ENCODE measurements at regions not wholly inside any gene's neighbourhood (a gene's known extent, or its start where the extent isn't known, plus 50 kb on each side); places are given as distances from the start of the nearest gene placed in this dataset.

DNA sequence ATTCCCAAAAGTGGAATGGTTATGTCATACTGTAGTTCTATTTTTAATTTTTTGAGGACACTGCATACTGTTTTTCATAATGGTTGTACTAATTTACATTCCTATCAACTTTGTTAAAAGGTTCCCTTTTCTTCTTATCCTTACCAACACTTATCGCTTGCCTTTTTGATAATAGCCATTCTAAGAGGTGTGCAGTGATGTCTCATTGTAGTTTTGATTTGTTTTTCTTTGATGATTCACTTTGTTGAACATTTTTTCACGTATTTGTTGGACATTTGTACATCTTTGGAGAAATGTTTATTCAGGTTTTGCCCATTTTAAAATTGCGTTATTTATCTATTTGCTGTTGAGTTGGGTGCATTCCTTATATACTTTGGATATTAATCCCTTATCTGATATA lies 188.8 kb upstream of the SPRY2 start:
- TF ChIP-seq EP300 (IDR thresholded peaks at IDR 0.05; ENCODE audit: borderline replicate concordance in 1 of 2, control insufficient read depth in 1 of 2, low read depth in 2 of 2, low read length in 2 of 2), result no peak
- TF ChIP-seq, protein P1, sequence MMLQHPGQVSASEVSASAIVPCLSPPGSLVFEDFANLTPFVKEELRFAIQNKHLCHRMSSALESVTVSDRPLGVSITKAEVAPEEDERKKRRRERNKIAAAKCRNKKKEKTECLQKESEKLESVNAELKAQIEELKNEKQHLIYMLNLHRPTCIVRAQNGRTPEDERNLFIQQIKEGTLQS (IDR thresholded peaks at IDR 0.05; ENCODE audit: borderline replicate concordance, extremely low read depth, low read depth, low read length), result no peak
- TF ChIP-seq, protein P2, sequence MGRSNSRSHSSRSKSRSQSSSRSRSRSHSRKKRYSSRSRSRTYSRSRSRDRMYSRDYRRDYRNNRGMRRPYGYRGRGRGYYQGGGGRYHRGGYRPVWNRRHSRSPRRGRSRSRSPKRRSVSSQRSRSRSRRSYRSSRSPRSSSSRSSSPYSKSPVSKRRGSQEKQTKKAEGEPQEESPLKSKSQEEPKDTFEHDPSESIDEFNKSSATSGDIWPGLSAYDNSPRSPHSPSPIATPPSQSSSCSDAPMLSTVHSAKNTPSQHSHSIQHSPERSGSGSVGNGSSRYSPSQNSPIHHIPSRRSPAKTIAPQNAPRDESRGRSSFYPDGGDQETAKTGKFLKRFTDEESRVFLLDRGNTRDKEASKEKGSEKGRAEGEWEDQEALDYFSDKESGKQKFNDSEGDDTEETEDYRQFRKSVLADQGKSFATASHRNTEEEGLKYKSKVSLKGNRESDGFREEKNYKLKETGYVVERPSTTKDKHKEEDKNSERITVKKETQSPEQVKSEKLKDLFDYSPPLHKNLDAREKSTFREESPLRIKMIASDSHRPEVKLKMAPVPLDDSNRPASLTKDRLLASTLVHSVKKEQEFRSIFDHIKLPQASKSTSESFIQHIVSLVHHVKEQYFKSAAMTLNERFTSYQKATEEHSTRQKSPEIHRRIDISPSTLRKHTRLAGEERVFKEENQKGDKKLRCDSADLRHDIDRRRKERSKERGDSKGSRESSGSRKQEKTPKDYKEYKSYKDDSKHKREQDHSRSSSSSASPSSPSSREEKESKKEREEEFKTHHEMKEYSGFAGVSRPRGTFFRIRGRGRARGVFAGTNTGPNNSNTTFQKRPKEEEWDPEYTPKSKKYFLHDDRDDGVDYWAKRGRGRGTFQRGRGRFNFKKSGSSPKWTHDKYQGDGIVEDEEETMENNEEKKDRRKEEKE (IDR thresholded peaks at IDR 0.05), result no peak
- TF ChIP-seq NBN (IDR thresholded peaks at IDR 0.05), result no peak
- TF ChIP-seq, protein P3, sequence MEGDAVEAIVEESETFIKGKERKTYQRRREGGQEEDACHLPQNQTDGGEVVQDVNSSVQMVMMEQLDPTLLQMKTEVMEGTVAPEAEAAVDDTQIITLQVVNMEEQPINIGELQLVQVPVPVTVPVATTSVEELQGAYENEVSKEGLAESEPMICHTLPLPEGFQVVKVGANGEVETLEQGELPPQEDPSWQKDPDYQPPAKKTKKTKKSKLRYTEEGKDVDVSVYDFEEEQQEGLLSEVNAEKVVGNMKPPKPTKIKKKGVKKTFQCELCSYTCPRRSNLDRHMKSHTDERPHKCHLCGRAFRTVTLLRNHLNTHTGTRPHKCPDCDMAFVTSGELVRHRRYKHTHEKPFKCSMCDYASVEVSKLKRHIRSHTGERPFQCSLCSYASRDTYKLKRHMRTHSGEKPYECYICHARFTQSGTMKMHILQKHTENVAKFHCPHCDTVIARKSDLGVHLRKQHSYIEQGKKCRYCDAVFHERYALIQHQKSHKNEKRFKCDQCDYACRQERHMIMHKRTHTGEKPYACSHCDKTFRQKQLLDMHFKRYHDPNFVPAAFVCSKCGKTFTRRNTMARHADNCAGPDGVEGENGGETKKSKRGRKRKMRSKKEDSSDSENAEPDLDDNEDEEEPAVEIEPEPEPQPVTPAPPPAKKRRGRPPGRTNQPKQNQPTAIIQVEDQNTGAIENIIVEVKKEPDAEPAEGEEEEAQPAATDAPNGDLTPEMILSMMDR (IDR thresholded peaks at IDR 0.05 in 2 of 3, conservative IDR thresholded peaks at IDR 0.05 in 1 of 3; ENCODE audit: control insufficient read depth in 2 of 3, extremely low read depth in 1 of 3, insufficient read depth in 1 of 3, low read depth in 3 of 3, low read length in 3 of 3), result no peak
- no peak for TF ChIP-seq PAX8 (IDR thresholded peaks at IDR 0.05)
- no peak for TF ChIP-seq HDAC6 (IDR thresholded peaks at IDR 0.05; ENCODE audit: unreplicated experiment)
- TF ChIP-seq BHLHE40 (IDR thresholded peaks at IDR 0.05; ENCODE audit: borderline replicate concordance in 1 of 2, low read depth in 2 of 2, low read length in 1 of 2), result no peak

Data from GM12878 (cell line).